Erythroblast (primary cell): ENCODE measurements at regions not wholly inside any gene's neighbourhood (a gene's known extent, or its start where the extent isn't known, plus 50 kb on each side); places are given as distances from the start of the nearest gene placed in this dataset.

Experiments
- GATA1 ChIP-seq: IDR thresholded peaks from 2 replicates; pipeline ENCODE4 v1.6.1; 2011; ENCODE audit warnings: low read depth, mild to moderate bottlenecking, control low read depth, low read length, moderate library complexity
- POLR2A ChIP-seq: IDR thresholded peaks from 2 replicates; pipeline ENCODE4 v1.6.1; 2011; ENCODE audit warnings: mild to moderate bottlenecking, low read length

DNA sequence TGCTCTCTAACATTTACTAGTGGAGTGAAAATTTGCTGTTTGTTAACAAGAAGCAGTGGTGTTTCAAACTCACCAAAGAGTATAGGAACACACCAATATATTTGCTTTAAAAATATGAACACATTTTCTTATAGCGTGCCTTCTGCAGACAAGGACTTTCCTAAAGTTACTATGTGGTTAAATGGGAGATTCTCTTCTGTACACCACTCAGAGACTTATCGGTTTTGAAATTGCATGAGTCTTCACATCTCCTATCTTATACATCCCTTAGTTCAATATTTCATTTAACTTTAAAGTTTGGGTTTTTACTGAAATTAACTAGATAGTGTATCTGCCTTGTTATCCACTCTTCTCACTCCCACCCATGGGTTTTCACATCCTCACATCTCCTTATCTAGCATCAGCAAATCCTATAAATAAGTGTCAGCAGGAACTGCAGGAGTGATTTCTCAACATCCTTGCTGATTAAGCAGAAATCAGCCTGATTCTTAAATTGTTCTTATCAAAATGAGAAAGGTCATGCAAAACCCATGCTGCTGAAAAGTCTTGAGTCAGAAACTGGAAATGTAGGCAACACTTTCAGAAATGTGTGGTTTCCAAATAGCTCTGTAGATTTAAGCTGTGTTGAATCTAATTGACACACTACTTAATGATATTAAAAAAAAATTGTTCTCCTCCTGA lies 1075.6 kb upstream of the GJE1 start:
- TF ChIP-seq POLR2A (no peak), GATA1 (no peak)
